Thyroid gland (tissue), 4 donors: ENCODE measurements at regions not wholly inside any gene's neighbourhood (a gene's known extent, or its start where the extent isn't known, plus 50 kb on each side); places are given as distances from the start of the nearest gene placed in this dataset.

Experiments used
- DNase-seq, 2 donors: peaks; one replicate each; pipeline ENCODE4 v3.0.0-alpha.2; 2019
- H3K27ac ChIP-seq, 3 donors: fragments of 200-600 bp; sonication (generic); 1 replicate in 2 of 3; 2 replicates in 1 of 3; pipeline ENCODE4 v1.5.1; 2016 to 2019; ENCODE audit warnings: mild to moderate bottlenecking in 1 of 3, moderate library complexity in 1 of 3
- H3K27me3 ChIP-seq: fragments of 200-600 bp; sonication (generic); one replicate; pipeline ENCODE4 v1.5.1; 2019
- H3K36me3 ChIP-seq, 2 donors: fragments of 200-600 bp; sonication (generic); one replicate each; pipeline ENCODE4 v1.5.1; 2016 to 2019
- H3K4me1 ChIP-seq, 2 donors: fragments of 200-600 bp; sonication (generic); one replicate each; pipeline ENCODE4 v1.5.1; 2017 to 2019
- H3K4me3 ChIP-seq, 3 donors: fragments of 200-600 bp; sonication (generic); replicated peaks in 1 of 3; 1 replicate in 2 of 3; 2 replicates in 1 of 3; pipeline ENCODE4 v1.5.1; 2016; ENCODE audit warnings: mild to moderate bottlenecking in 1 of 3
- H3K9me3 ChIP-seq: fragments of 200-600 bp; sonication (generic); one replicate; pipeline ENCODE4 v1.5.1; 2017
- POLR2A ChIP-seq, 2 donors: fragments of 450-650 bp; IDR thresholded peaks; one replicate each; pipeline ENCODE4 v1.6.1; 2017; ENCODE audit warnings: antibody characterized with exemption in 2 of 2, mild to moderate bottlenecking in 2 of 2, moderate library complexity in 1 of 2
- WGBS, 2 donors: methylation state at CpG; one replicate each; pipeline ENCODE4 v1.1.5; 2017; 5-methylcytosine and 5-hydroxymethylcytosine counted together
- intact Hi-C: fragments of 100-400 bp; cut with DNase I; formaldehyde crosslinking; loops from one replicate; pipeline ENCODE4 v1.15.1; 2023
- TF ChIP-seq, protein P1 (sequence below), 6 experiments: fragments of 200-600 bp in 3 of 6; fragments of 450-650 bp in 3 of 6; sonication (generic) in 3 of 6; IDR thresholded peaks; one replicate each; pipeline ENCODE4 v1.5.1; 2016 to 2019; ENCODE audit warnings: antibody characterized with exemption in 6 of 6, mild to moderate bottlenecking in 2 of 6, inconsistent platforms in 1 of 6, moderate library complexity in 1 of 6

- intact Hi-C loops = no loop called here
- DNase-seq = no peak
- WGBS, 2 donors = 89 to 92% methylated on average over 6 to 9 of the region's 14 CpGs
- Histone ChIP-seq H3K9me3 (no peaks in the 10 kb centered on the region), H3K4me3 (no peak overlapping the region), H3K27me3 (no peaks in the 10 kb centered on the region), H3K4me1 (no peaks in the 10 kb centered on the region), H3K27ac (no peak overlapping the region), H3K36me3 (no peaks in the 10 kb centered on the region)
- TF ChIP-seq, protein P1, sequence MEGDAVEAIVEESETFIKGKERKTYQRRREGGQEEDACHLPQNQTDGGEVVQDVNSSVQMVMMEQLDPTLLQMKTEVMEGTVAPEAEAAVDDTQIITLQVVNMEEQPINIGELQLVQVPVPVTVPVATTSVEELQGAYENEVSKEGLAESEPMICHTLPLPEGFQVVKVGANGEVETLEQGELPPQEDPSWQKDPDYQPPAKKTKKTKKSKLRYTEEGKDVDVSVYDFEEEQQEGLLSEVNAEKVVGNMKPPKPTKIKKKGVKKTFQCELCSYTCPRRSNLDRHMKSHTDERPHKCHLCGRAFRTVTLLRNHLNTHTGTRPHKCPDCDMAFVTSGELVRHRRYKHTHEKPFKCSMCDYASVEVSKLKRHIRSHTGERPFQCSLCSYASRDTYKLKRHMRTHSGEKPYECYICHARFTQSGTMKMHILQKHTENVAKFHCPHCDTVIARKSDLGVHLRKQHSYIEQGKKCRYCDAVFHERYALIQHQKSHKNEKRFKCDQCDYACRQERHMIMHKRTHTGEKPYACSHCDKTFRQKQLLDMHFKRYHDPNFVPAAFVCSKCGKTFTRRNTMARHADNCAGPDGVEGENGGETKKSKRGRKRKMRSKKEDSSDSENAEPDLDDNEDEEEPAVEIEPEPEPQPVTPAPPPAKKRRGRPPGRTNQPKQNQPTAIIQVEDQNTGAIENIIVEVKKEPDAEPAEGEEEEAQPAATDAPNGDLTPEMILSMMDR (IDR thresholded peaks at IDR 0.05) = no peak
- TF ChIP-seq POLR2A (IDR thresholded peaks at IDR 0.05) = no peak
These were observed 1361.3 kb downstream of the UQCRFS1 start for GRCh38 chr19:27851543-27852060.

- Histone ChIP-seq H3K4me3 (no peak overlapping the region), H3K4me1 (no peaks in the 10 kb centered on the region), H3K27ac (no peak overlapping the region), H3K27me3 (no peaks in the 10 kb centered on the region), H3K36me3 (no peaks in the 10 kb centered on the region), H3K9me3 (no peaks in the 10 kb centered on the region)
- no peak for DNase-seq
- intact Hi-C loops = no loop called here
- TF ChIP-seq POLR2A (IDR thresholded peaks at IDR 0.05) = no peak
- TF ChIP-seq, protein P1 (IDR thresholded peaks at IDR 0.05) = no peak
- WGBS, 2 donors = 93 to 96% methylated on average over 21 to 29 of the region's 30 CpGs
These were observed 1361.9 kb downstream of the UQCRFS1 start for GRCh38 chr19:27851002-27851481.

DNA sequence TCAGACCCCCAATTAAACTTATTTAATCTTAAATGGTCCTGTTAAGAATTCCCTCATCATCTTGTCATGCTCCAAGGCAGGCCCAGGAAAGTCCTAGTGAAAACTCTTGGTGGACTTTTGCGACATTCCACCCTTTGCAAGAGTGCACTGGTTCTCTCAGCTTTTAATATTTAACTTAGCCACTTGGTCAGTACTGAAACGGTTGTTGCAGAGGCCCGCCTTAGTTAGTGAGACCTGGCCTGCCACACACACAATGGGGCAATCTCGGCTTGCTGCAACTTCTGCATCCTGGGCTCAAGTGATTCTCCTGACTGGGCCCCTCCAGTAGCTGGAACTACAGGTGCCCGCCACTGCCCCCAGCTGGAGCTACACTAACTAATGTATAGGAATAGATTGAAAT lies 1366.0 kb downstream of the UQCRFS1 start:
- intact Hi-C loops = no loop called here
- Histone ChIP-seq H3K4me3 (no peak overlapping the region), H3K27me3 (no peaks in the 10 kb centered on the region), H3K27ac (no peak overlapping the region), H3K36me3 (no peaks in the 10 kb centered on the region), H3K4me1 (no peaks in the 10 kb centered on the region), H3K9me3 (no peaks in the 10 kb centered on the region)
- 71 to 84% methylated on average over 5 of the region's 5 CpGs for WGBS, 2 donors
- no peak for DNase-seq
- no peak for TF ChIP-seq POLR2A (IDR thresholded peaks at IDR 0.05)
- TF ChIP-seq, protein P1 (IDR thresholded peaks at IDR 0.05) = no peak

DNA sequence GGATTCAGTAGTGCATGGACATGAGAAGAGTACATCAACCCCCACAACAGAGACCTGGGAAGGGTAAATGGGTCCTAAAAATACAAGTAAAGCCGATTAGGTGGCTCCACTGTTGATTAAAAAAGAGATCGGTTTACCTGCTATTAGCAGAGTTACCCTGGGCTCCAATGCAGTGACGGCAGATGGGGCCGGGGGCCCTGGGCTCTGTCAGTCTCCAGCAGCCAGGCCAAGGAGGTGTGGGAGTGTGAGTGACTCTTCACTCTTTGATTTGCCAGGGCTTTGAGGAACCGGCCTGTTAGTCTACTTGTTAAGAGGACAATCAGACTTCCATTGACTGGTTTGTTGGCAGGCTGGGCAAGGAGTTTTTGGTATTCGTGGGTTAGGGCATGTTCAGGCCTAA lies 1368.7 kb downstream of the UQCRFS1 start:
- DNase-seq = no peak
- Histone ChIP-seq H3K27ac (no peak overlapping the region), H3K4me3 (no peak overlapping the region), H3K36me3 (no peaks in the 10 kb centered on the region), H3K4me1 (no peaks in the 10 kb centered on the region), H3K9me3 (no peaks in the 10 kb centered on the region), H3K27me3 (no peaks in the 10 kb centered on the region)
- WGBS, 2 donors = 85 to 93% methylated on average over 5 to 6 of the region's 6 CpGs
- intact Hi-C loops = no loop called here
- no peak for TF ChIP-seq POLR2A (IDR thresholded peaks at IDR 0.05)
- TF ChIP-seq, protein P1 (IDR thresholded peaks at IDR 0.05) = no peak

DNA sequence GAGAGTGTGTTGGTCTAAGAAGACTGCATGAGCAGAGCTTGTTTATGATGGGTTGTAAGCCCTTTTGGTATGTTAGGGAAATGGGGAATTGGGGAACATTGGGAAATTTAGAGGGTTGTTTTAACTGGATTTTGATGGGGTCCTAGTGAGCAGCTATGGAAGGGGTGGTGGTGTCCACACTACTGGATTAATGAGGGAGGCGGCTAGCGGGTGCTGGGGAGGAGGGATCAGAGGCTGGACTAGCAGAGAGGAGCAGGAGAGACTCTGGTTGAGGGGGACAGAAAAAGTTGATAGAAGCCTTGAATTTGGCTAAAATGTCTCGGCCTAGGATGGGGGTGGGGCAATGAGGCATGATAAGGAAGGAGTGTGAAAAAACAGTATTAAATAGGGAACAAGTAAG lies 1369.1 kb downstream of the UQCRFS1 start:
- 93 to 96% methylated on average over 3 of the region's 3 CpGs for WGBS, 2 donors

More for the DNA sequence above, 1369.1 kb downstream of the UQCRFS1 start:
- no peaks in the 10 kb centered on the region for H3K36me3 ChIP-seq
- H3K27ac ChIP-seq = no peak overlapping the region
- H3K4me3 ChIP-seq = no peak overlapping the region
- H3K27me3 ChIP-seq = no peaks in the 10 kb centered on the region
- no peak for TF ChIP-seq POLR2A (IDR thresholded peaks at IDR 0.05)
- TF ChIP-seq, protein P1 (IDR thresholded peaks at IDR 0.05) = no peak
- intact Hi-C loops = no loop called here
- H3K4me1 ChIP-seq = no peaks in the 10 kb centered on the region
- no peaks in the 10 kb centered on the region for H3K9me3 ChIP-seq
- no peak for DNase-seq
